ENCODE measurements at regions not wholly inside any gene's neighbourhood (a gene's known extent, or its start where the extent isn't known, plus 50 kb on each side); places are given as distances from the start of the nearest gene placed in this dataset.

- TF ChIP-seq, protein P1, sequence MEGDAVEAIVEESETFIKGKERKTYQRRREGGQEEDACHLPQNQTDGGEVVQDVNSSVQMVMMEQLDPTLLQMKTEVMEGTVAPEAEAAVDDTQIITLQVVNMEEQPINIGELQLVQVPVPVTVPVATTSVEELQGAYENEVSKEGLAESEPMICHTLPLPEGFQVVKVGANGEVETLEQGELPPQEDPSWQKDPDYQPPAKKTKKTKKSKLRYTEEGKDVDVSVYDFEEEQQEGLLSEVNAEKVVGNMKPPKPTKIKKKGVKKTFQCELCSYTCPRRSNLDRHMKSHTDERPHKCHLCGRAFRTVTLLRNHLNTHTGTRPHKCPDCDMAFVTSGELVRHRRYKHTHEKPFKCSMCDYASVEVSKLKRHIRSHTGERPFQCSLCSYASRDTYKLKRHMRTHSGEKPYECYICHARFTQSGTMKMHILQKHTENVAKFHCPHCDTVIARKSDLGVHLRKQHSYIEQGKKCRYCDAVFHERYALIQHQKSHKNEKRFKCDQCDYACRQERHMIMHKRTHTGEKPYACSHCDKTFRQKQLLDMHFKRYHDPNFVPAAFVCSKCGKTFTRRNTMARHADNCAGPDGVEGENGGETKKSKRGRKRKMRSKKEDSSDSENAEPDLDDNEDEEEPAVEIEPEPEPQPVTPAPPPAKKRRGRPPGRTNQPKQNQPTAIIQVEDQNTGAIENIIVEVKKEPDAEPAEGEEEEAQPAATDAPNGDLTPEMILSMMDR (conservative IDR thresholded peaks at IDR 0.05; ENCODE audit: low read length) = no peak
- TF ChIP-seq EZH2phosphoT487 (IDR thresholded peaks at IDR 0.05; ENCODE audit: borderline replicate concordance) = no peak
Measured at GRCh38 chr4:24053934-24054333, 164.1 kb upstream of the PPARGC1A start.
